22Rv1 (cell line): ENCODE measurements at regions not wholly inside any gene's neighbourhood (a gene's known extent, or its start where the extent isn't known, plus 50 kb on each side); places are given as distances from the start of the nearest gene placed in this dataset.

Experiments used
- H3K27ac ChIP-seq: fragments of 450-650 bp; 2 replicates; pipeline ENCODE4 v1.5.1; 2017
- CTCF ChIP-seq: fragments of 450-650 bp; IDR thresholded peaks from 2 replicates; pipeline ENCODE4 v1.5.1; 2017; ENCODE audit warnings: mild to moderate bottlenecking
- ZFX ChIP-seq: fragments of 450-650 bp; IDR thresholded peaks from 2 replicates; pipeline ENCODE4 v1.6.1; 2017; ENCODE audit warnings: antibody characterized with exemption, borderline replicate concordance

GRCh38 chr2:43114210-43114609, 112.2 kb downstream of the ZFP36L2 start:
- H3K27ac ChIP-seq = no peak overlapping the region

GRCh38 chr2:43111788-43112554, 114.4 kb downstream of the ZFP36L2 start:
- no peak for TF ChIP-seq CTCF
- no peak for TF ChIP-seq ZFX
- no peak overlapping the region for H3K27ac ChIP-seq

More at GRCh38 chr2:43114210-43114609, 112.2 kb downstream of the ZFP36L2 start:
- TF ChIP-seq CTCF (no peak), ZFX (no peak)

DNA sequence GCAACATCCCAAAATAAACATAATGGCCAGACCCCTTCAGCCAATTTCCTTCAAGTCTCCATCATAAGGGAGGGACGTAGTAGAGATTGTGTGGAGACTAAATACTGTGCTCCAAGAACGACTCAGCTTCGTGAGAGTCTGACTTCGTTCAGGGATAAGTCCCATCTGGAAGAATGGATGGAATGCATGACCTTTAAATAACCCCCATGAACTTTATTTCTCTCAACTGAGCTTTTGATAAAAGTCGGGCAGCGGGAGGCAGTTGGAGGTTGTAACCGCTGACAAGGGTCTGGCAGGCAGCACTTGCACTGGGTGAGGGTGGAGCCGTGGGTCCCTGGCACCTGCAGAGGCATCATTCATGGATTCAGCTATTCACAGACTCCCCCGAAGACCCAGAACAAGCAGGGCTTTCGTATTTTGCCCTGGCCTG, 115.9 kb downstream of the ZFP36L2 start:
- TF ChIP-seq CTCF (no peak), ZFX (no peak)
- no peak overlapping the region for H3K27ac ChIP-seq

- H3K27ac ChIP-seq = no peak overlapping the region
- TF ChIP-seq ZFX (no peak), CTCF (no peak)
Observed at GRCh38 chr2:43109261-43109743, 117.1 kb downstream of the ZFP36L2 start.

DNA sequence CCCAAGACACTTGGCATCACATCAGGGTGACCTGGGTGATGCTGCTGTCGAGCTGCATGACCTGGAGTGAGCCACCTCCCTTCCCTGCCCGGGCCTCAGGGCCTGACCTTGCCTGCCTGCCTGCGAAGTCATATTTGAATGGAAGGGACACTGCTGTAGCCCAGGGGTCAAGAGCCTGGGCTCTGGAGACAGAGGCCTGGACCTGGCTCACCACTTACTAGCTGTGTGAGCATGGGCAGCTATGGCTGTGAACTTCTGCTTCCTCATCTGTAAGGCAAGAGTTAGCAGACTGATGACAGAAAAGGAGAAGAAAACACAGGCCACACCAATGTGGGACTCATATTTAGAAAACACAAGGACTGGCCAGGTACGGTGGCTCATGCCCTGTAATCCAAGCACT, 118.7 kb downstream of the ZFP36L2 start:
- H3K27ac ChIP-seq = no peak overlapping the region
- no peak for TF ChIP-seq CTCF
- no peak for TF ChIP-seq ZFX

DNA sequence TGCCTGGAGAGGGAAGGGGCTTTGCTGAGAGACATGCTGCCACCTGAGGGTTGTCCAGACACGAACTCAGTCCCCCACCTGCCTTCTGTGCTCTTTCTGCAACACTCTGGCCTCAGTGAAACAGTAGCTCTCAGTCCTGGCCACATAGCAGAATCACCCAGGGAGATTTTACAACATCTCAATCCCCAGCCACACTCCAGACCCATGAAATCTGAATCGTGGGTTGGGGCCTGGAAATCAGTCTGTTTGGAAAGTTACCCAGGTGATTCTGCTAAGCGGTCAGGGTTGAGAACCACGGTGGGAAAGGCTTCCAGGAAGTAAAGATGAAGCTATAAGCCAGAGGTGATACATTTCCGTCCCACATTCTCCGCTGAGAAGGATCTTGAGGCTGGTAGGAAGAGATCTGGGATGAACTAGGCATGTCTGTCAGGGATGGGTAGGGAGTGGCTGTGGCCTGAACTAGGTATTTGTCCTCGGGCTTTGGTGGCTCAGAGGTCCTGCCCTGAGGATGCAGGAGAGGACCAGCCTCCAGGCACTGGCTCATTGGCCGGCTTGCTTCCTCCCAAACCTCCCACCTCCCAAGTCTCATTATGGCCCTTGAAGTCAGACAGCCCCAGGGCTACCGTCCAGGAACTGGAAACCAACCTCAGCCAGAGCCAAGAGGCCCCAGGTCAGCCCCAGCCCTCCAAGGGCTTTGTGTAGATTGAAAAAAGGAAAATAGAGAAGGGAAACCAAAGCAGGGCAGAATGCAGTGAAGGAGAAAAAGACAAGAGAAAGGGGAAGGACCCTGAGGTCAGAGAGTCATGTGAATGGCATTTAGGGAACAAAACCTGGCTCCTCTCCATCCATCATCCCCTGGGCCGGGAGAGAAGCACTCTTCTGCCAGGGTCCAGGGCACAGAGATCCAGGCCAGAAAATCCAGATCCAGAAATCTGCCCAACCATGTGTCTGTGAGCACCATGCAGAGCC, 119.6 kb downstream of the ZFP36L2 start:
- no peak overlapping the region for H3K27ac ChIP-seq
- TF ChIP-seq CTCF (no peak), ZFX (no peak)
